HG03571 (cell line): ENCODE measurements at regions not wholly inside any gene's neighbourhood (a gene's known extent, or its start where the extent isn't known, plus 50 kb on each side); places are given as distances from the start of the nearest gene placed in this dataset.
"Not testable (repeated sequence)": the region's sequence is repeated elsewhere in the genome, so short reads cannot be mapped to it uniquely, and the experiment has no call there.

Experiments
- ATAC-seq: cut with Tn5 transposase; IDR thresholded peaks from one replicate; pipeline ENCODE4 v1.9.1; 2021; ENCODE audit not compliant: unreplicated experiment

- ATAC-seq, result no peak
These were observed 269.1 kb downstream of the CD83 start for GRCh38 chr6:14386668-14387067.

GRCh38 chr6:14388371-14388770 lies 270.8 kb downstream of the CD83 start:
- no peak for ATAC-seq

GRCh38 chr6:14389776-14390175 lies 272.2 kb downstream of the CD83 start:
- ATAC-seq, result not testable (repeated sequence)

DNA sequence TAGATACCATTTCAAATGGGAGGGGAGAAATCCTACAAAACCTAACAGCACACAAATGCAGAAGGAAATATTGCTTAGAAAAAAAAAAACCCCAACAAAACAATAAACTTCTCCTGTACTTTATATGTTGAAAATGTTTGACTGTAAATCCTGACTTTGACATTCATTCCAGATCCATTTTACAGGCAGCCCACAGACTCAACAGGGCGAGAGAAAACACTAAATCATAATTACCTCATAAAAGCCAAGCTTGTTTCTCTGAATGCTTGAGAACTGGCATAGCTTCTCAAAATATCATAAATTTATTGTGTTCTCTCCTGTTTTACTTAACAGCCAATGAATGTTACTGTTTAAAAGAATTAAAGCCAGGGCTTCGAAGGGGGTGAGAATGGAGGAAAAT lies 273.2 kb downstream of the CD83 start:
- no peak for ATAC-seq

DNA sequence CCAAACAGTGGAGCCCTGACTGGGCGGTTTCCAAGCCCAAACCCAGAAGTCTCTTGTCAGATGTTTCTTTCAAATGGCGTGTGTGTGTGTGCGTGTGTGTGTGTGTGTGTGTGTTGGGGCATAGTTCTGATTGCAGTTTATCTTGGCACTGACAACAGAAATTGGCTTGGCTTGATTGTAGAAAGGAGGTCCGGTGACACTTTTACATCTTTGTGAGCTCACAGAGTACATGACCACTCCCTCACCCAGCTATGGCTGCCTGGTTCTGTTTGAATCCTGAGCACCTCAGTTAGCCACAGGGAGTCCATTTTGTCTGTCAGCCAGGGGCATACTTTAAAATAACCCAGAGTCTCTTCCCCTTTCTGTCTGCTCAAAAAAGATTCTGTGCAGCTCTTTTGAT lies 276.3 kb downstream of the CD83 start:
- no peak for ATAC-seq

DNA sequence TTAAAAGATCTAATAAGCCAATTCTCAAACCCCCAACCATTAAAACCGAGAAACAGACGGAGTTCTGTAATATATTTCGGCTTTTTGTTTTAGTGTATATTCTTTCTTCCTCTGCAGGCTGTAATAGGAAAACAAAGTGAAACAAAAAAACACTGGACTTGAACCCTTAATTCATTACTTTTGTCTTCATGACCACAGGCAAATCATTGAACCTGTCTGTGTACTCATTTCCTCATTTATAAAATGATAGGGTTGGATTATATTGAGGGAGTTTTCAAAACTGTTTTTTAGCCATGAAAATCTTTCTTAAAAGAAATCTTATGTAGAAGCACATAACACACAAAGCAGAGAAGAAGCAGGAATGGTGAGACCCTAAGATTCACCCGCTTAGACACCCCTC lies 278.8 kb downstream of the CD83 start:
- ATAC-seq, result no peak

GRCh38 chr6:14396826-14397517 lies 279.4 kb downstream of the CD83 start:
- ATAC-seq, result no peak

DNA sequence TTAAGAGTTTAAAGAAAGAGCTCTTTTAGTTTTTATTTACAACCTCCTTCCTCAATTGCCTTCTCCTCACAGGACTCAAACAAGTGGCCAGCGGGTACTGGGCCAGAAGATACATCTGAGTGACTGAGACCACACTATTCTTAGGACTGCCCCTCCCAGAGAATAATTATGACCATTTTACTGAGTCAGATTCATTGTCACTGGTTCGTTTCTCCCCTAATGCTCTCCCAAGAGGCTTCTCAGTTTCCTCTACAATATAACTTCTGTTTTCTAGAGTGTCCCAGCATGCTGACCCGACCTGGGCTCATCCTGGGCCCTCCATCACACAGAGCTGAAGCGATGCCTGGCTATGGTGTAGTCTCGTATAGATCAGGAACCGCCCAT lies 279.9 kb downstream of the CD83 start:
- no peak for ATAC-seq

- no peak for ATAC-seq
These were observed 281.4 kb downstream of the CD83 start for GRCh38 chr6:14398953-14399352.

GRCh38 chr6:14399635-14400034 lies 282.1 kb downstream of the CD83 start:
- ATAC-seq, result no peak

DNA sequence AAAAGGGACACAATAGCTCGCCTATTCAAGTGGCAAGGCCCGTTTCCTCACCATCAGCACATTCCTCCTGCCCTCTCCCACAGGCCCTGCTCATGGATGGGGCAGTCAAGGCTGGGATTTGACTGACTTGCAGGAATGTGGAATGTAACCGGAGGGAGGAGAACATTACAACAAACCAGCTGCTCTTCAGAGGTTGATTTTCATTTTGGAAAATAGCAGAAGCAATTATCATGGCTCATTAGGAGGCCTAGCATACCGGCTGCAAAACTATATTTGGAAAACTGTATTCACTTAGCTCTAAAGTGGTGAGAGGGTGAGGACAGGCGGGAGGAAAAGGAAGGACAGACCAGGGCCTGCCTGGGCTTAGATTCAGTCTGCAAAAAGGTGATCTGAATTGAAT lies 283.7 kb downstream of the CD83 start:
- no peak for ATAC-seq

DNA sequence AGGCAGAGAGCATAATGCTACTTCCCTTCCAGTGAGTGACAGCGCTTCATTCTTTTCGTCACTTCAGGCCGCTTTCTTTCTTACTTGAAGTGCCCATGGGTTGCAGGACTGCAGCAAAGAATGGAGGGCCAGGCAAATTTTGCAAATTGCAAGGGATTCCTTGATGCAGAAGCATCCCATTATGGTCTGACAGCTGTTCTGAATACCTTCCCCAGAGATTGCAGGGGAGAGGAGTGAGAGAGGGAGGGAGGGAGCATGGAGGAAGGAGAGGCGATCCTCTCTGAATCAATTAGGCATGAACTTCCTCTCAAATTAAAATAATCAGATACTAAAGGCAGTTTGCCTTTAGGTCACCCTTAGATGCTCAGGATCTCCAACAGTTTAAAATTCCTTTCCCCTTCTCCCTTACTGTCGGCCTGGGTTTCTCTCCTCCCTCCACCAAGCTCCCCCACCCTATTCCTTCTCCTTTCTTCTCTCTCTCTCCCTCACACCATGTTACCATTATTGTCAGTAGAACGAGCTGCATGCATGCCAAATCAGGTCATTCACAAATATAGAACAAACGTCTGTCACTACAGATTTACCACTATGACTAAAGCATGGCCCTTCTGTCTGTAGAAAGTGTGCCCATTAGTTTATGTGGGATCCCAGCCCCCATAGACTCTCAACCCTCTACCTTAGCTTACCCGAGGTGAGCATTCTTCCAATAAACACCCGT lies 289.2 kb downstream of the CD83 start:
- ATAC-seq, result no peak

DNA sequence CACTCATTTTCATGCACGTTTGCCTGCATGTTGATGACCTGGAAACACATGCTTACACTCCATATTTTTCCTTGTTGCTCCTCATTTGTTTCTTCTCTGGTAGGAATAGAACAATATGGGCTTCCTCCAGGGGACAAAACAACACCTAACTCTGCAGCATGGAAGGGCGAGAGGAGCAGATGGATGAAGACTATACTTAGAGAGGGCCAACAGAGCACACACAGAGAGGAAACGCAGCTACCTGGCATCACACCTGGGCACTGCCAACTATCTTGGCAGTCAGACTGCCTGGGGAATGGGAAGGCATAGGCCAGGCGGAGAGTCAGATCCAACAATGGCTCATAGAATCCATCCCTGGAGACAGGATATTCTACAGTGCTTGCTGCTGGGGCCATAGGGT lies 290.9 kb downstream of the CD83 start:
- ATAC-seq, result no peak

- no peak for ATAC-seq
These were observed 294.5 kb downstream of the CD83 start for GRCh38 chr6:14412026-14412425.

DNA sequence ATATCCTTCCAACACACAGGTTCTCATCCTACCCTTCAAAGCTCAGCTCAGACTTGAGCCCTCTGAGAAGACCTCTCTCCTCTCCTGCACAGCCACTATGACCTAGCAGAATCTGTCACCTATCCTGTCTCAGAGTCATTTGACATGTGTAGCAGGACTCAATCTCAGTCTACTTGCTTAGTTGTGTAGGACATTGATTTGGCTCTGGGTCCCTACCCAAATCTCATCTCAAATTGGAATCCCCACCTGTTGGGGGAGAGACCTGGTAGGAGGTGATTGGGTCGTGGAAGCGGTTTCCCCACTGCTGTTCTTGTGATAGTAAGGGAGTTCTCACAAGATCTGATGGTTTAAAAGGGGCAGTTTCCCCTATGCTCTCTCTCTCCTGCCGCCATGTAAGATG lies 297.9 kb downstream of the CD83 start:
- no peak for ATAC-seq

DNA sequence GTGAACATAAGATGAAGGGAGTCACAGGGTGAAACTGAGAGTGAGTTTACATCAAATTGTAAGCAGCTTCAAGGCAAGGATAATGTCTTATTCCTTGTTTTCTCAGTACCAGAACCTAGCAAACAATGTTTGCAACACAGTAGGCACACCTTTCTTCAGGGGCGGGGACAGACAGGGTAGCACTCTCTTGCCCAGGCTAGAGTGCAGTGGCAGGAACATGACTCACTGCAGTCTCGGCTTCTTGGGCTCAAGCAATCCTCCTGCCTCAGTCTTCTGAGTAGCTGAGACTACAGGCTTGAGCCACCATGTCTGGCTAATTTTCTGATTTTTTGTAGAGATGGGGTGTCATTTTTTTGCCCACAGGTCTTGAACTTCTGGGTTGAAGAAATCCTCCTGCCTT lies 299.8 kb downstream of the CD83 start:
- no peak for ATAC-seq

DNA sequence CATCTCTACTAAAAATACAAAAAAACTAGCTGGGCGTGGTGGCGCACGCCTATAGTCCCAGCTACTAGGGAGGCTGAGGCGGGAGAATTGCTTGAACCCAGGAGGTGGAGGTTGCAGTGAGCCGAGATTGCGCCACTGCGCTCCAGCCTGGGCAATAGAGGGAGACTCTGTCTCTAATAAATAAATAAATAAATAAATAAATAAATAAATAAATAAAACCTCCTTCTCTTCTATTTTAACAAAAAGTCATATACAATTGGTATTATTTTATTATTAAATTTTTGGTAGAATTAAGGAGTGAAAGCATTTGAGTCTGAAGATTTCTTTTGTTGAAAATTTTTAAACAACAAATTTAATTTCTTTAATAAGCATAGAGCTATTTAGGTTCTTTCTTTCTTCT lies 301.7 kb downstream of the CD83 start:
- not testable (repeated sequence) for ATAC-seq

- ATAC-seq, result no peak
These were observed 304.5 kb downstream of the CD83 start for GRCh38 chr6:14422061-14422460.

GRCh38 chr6:14422917-14423316 lies 305.3 kb downstream of the CD83 start:
- no peak for ATAC-seq

DNA sequence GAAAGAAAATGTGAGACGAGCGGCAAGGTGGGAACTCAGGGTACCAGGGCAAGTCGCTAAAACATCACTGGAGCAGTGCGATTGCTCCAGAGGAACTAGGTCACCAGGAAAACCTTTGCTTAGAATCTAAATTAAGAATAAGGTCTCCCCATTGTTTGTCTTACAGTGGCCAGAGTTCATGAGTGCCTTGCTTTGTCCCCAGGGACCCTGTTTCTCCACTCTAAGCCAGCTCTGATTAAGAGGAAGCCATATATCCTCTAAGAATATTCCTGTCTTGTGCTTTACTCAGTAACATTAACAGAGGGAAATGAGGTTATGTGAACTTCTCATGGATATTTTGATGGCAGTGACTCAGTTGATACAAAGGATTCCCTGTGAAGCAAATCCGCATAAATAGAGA lies 305.8 kb downstream of the CD83 start:
- ATAC-seq, result no peak

GRCh38 chr6:14423955-14424354 lies 306.4 kb downstream of the CD83 start:
- no peak for ATAC-seq

DNA sequence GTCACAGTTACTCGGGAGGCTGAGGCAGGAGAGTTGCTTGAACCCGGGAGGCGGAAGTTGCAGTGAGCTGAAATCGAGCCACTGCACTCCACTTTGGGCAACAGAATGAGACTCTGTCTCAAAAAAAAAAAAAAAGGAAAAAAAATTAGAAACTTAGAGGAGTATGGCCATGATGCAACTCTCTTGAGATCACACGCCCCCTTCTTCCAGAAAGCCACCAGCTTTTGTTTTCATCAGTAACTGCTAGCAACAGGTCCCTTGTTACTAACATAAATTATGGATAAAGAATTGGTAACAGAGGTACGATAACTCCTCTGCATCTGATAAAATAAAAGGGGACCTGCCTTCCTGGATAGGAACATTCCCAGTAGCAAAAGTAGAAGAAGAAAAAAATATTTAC lies 308.2 kb downstream of the CD83 start:
- ATAC-seq, result no peak

DNA sequence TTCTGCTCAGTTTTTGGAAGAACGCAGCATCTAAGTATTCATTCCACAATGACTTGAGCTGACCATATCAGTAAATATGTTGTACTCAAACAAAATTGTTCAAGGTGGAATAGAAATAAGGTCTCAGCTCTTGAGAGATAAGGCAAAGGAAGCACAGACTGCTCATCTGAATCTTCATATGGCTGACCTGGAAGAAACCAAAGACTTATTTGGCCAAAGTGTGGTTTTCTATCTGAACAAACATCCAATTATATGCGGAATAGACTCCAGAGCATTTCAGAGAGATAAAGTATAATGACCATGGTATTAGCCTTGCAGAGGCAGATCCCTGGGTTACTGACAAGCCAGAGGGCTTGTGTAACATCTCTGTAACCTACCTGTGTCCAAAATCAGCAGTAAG lies 308.7 kb downstream of the CD83 start:
- ATAC-seq, result no peak
